ENCODE measurements at regions not wholly inside any gene's neighbourhood (a gene's known extent, or its start where the extent isn't known, plus 50 kb on each side); places are given as distances from the start of the nearest gene placed in this dataset.

GRCh38 chr6:27092316-27092692 is 155.2 kb upstream of the PRSS16 start:
- Histone ChIP-seq H3K4me3 (peak overlapping the region; percentile 39), H3K4me1 (peaks cover 8% of the 10 kb centered on the region), H3K27me3 (ENCODE audit: low read depth) (peaks cover 100% of the 10 kb centered on the region), H3K27ac (replicated peaks) (no peak overlapping the region), H3K36me3 (no peaks in the 10 kb centered on the region), H3K9me3 (replicated peaks) (no peaks in the 10 kb centered on the region)
- intact Hi-C loops (cut with micrococcal nuclease) = no loop called here
- no peak for TF ChIP-seq CTCF (IDR thresholded peaks at IDR 0.05; ENCODE audit: borderline replicate concordance)
- DNase-seq = no peak

DNA sequence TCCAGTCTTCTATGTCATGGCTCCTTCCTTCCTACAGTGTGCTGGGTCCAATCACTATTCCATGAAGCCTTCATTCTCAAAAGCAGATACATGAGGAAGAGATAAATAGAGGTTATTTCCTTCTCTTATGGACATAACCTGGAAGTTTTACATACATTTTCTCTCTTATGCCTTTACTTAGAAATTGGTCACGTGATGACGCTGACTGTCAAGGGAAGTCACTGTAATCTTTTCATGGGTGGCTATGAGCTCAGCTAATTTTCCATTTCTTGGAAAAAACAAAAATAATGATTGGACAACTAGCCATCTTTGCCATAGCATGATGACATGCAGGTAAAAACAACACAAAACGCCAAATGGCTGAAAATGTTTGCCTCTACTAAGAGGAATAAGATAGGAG is 151.6 kb upstream of the PRSS16 start:
- H3K4me3 ChIP-seq = no peak overlapping the region
- no peaks in the 10 kb centered on the region for H3K9me3 ChIP-seq (replicated peaks)
- intact Hi-C loops (cut with micrococcal nuclease) = no loop called here
- peaks cover 82% of the 10 kb centered on the region for H3K27me3 ChIP-seq (ENCODE audit: low read depth)
- no peak overlapping the region for H3K27ac ChIP-seq (replicated peaks)
- TF ChIP-seq CTCF (IDR thresholded peaks at IDR 0.05; ENCODE audit: borderline replicate concordance) = no peak
- H3K4me1 ChIP-seq = peaks cover 8% of the 10 kb centered on the region
- no peaks in the 10 kb centered on the region for H3K36me3 ChIP-seq
- DNase-seq = no peak

GRCh38 chr6:27096834-27097511 is 150.5 kb upstream of the PRSS16 start:
- Histone ChIP-seq H3K4me1 (peaks cover 8% of the 10 kb centered on the region), H3K9me3 (replicated peaks) (no peaks in the 10 kb centered on the region), H3K36me3 (no peaks in the 10 kb centered on the region), H3K27ac (replicated peaks) (no peak overlapping the region), H3K4me3 (peak overlapping the region; percentile 61), H3K27me3 (ENCODE audit: low read depth) (peaks cover 71% of the 10 kb centered on the region)
- no peak for DNase-seq
- intact Hi-C loops (cut with micrococcal nuclease) = no loop called here
- no peak for TF ChIP-seq CTCF (IDR thresholded peaks at IDR 0.05; ENCODE audit: borderline replicate concordance)

DNA sequence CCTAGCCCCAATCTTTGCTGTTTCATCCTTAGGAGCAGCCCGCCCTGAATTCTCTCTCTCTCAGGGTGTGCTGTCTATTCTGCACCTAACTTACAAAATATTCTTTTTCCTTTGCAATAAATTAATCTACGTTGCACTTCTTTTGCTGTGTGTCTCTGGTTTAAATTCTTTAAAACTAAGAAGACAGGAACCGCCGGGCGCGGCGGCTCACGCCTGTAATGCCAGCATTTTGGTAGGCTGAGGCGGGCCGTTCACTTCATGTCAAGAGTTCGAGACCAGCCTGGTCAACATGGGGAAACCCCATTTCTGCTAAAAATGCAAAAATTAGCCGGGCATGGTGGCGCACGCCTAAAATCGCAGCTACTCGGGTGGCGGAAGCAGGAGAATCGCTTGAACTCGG is 148.5 kb upstream of the PRSS16 start:
- no peak for DNase-seq

GRCh38 chr6:27100921-27101320 is 146.6 kb upstream of the PRSS16 start:
- Histone ChIP-seq H3K4me1 (peaks cover 8% of the 10 kb centered on the region), H3K27ac (replicated peaks) (no peak overlapping the region), H3K9me3 (replicated peaks) (no peaks in the 10 kb centered on the region), H3K4me3 (no peak overlapping the region), H3K27me3 (ENCODE audit: low read depth) (peaks cover 32% of the 10 kb centered on the region), H3K36me3 (no peaks in the 10 kb centered on the region)
- DNase-seq = no peak
- TF ChIP-seq CTCF (IDR thresholded peaks at IDR 0.05; ENCODE audit: borderline replicate concordance) = no peak
- intact Hi-C loops (cut with micrococcal nuclease) = no loop called here

More for the DNA sequence above, 148.5 kb upstream of the PRSS16 start:
- Histone ChIP-seq H3K4me3 (no peak overlapping the region), H3K4me1 (peaks cover 8% of the 10 kb centered on the region), H3K27me3 (ENCODE audit: low read depth) (peaks cover 51% of the 10 kb centered on the region), H3K36me3 (no peaks in the 10 kb centered on the region), H3K27ac (replicated peaks) (no peak overlapping the region), H3K9me3 (replicated peaks) (no peaks in the 10 kb centered on the region)
- intact Hi-C loops (cut with micrococcal nuclease) = no loop called here
- no peak for TF ChIP-seq CTCF (IDR thresholded peaks at IDR 0.05; ENCODE audit: borderline replicate concordance)
